ENCODE measurements at regions not wholly inside any gene's neighbourhood (a gene's known extent, or its start where the extent isn't known, plus 50 kb on each side); places are given as distances from the start of the nearest gene placed in this dataset.

- H3K4me3 Mint-ChIP-seq (ENCODE audit: low read depth, unreplicated experiment) = no peak overlapping the region
- intact Hi-C loops (cut with micrococcal nuclease; ENCODE audit: unreplicated experiment) = no loop called here
- H3K27ac Mint-ChIP-seq (ENCODE audit: unreplicated experiment) = no peak overlapping the region
These were observed 513.7 kb downstream of the RPS24 start for GRCh38 chr10:78547397-78547796.

GRCh38 chr10:78547905-78548304, 514.2 kb downstream of the RPS24 start:
- H3K9me3 Mint-ChIP-seq (ENCODE audit: low read depth, unreplicated experiment) = no peaks in the 10 kb centered on the region

More at GRCh38 chr10:78547397-78547796, 513.7 kb downstream of the RPS24 start:
- Mint-ChIP-seq H3K9me3 (ENCODE audit: low read depth, unreplicated experiment) (no peaks in the 10 kb centered on the region), H3K36me3 (ENCODE audit: insufficient read depth, unreplicated experiment) (no peaks in the 10 kb centered on the region), H3K27me3 (ENCODE audit: unreplicated experiment) (peaks cover 99% of the 10 kb centered on the region), H3K4me1 (ENCODE audit: low read depth, unreplicated experiment) (no peaks in the 10 kb centered on the region)
- no peak for DNase-seq
- CTCF ChIA-PET = interaction anchor here (0.7 to 2.0 kb wide), 2 partner anchors 16 to 110 kb away, joined by 3 to 5 read pairs; no protein-coding TSS in a partner anchor
- no peak for TF ChIP-seq CTCF (IDR thresholded peaks at IDR 0.05; ENCODE audit: unreplicated experiment)
- BruUV-seq (replicated peaks) = no TSS peak

GRCh38 chr10:78548369-78548768, 514.7 kb downstream of the RPS24 start:
- Mint-ChIP-seq H3K9me3 (ENCODE audit: low read depth, unreplicated experiment) (no peaks in the 10 kb centered on the region), H3K4me3 (ENCODE audit: low read depth, unreplicated experiment) (no peak overlapping the region), H3K27me3 (ENCODE audit: unreplicated experiment) (peaks cover 99% of the 10 kb centered on the region), H3K4me1 (ENCODE audit: low read depth, unreplicated experiment) (no peaks in the 10 kb centered on the region), H3K27ac (ENCODE audit: unreplicated experiment) (no peak overlapping the region), H3K36me3 (ENCODE audit: insufficient read depth, unreplicated experiment) (no peaks in the 10 kb centered on the region)
- no peak for TF ChIP-seq CTCF (IDR thresholded peaks at IDR 0.05; ENCODE audit: unreplicated experiment)
- intact Hi-C loops (cut with micrococcal nuclease; ENCODE audit: unreplicated experiment) = no loop called here
- CTCF ChIA-PET = interaction anchor here (0.7 kb wide), 1 partner anchor 26 kb away, joined by 6 read pairs; no protein-coding TSS in a partner anchor
- no peak for DNase-seq
- BruUV-seq (replicated peaks) = no TSS peak

More at GRCh38 chr10:78547905-78548304, 514.2 kb downstream of the RPS24 start:
- no TSS peak for BruUV-seq (replicated peaks)
- CTCF ChIA-PET = interaction anchor here (0.7 to 2.0 kb wide), 2 partner anchors 27 to 110 kb away, joined by 5 to 6 read pairs; no protein-coding TSS in a partner anchor
- DNase-seq = no peak
- intact Hi-C loops (cut with micrococcal nuclease; ENCODE audit: unreplicated experiment) = no loop called here
- Mint-ChIP-seq H3K27me3 (ENCODE audit: unreplicated experiment) (peaks cover 99% of the 10 kb centered on the region), H3K4me3 (ENCODE audit: low read depth, unreplicated experiment) (no peak overlapping the region), H3K4me1 (ENCODE audit: low read depth, unreplicated experiment) (no peaks in the 10 kb centered on the region), H3K27ac (ENCODE audit: unreplicated experiment) (no peak overlapping the region), H3K36me3 (ENCODE audit: insufficient read depth, unreplicated experiment) (no peaks in the 10 kb centered on the region)
- TF ChIP-seq CTCF (IDR thresholded peaks at IDR 0.05; ENCODE audit: unreplicated experiment) = no peak

- DNase-seq = no peak
- no peaks in the 10 kb centered on the region for H3K9me3 Mint-ChIP-seq (ENCODE audit: low read depth, unreplicated experiment)
- H3K27ac Mint-ChIP-seq (ENCODE audit: unreplicated experiment) = no peak overlapping the region
- H3K27me3 Mint-ChIP-seq (ENCODE audit: unreplicated experiment) = peaks cover 99% of the 10 kb centered on the region
- no peak overlapping the region for H3K4me3 Mint-ChIP-seq (ENCODE audit: low read depth, unreplicated experiment)
- H3K36me3 Mint-ChIP-seq (ENCODE audit: insufficient read depth, unreplicated experiment) = no peaks in the 10 kb centered on the region
- H3K4me1 Mint-ChIP-seq (ENCODE audit: low read depth, unreplicated experiment) = no peaks in the 10 kb centered on the region
- CTCF ChIA-PET = interaction anchor here (0.6 to 0.8 kb wide), 3 partner anchors 97 to 520 kb away, joined by 3 to 6 read pairs (median 5); no protein-coding TSS in a partner anchor
- no TSS peak for BruUV-seq (replicated peaks)
- intact Hi-C loops (cut with micrococcal nuclease; ENCODE audit: unreplicated experiment) = no loop called here
- TF ChIP-seq CTCF (IDR thresholded peaks at IDR 0.05; ENCODE audit: unreplicated experiment) = no peak
These were observed 515.7 kb downstream of the RPS24 start for GRCh38 chr10:78549140-78549935.
